GM19463 (cell line): ENCODE measurements at regions not wholly inside any gene's neighbourhood (a gene's known extent, or its start where the extent isn't known, plus 50 kb on each side); places are given as distances from the start of the nearest gene placed in this dataset.

ENCODE experiments used
- ATAC-seq: cut with Tn5 transposase; IDR thresholded peaks from one replicate; pipeline ENCODE4 v1.9.1; 2021; ENCODE audit warnings: mild to moderate bottlenecking, moderate library complexity; ENCODE audit not compliant: unreplicated experiment

GRCh38 chr13:22211876-22212275 is 541.0 kb downstream of the FGF9 start:
- no peak for ATAC-seq

DNA sequence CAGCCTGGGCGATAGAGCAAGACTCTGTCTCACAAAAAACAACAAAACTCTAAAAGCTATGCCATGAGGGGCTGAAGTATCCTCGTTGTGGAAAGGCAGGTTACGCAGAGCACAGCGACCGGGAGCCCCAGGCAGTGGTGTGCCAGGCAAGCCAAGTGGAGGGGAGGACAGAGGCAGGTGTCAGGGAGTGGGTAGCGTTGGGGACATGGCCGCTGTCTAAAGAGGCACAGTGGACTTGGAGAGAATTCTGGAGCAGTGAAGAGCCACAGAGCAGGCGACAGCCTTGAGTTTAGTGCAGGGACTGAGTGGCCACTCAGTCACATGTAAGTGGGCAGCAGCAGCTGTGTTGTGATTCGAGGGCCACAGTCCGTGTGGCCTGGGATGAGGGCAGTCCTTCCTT is 541.7 kb downstream of the FGF9 start:
- no peak for ATAC-seq

GRCh38 chr13:22214184-22214583 is 543.3 kb downstream of the FGF9 start:
- no peak for ATAC-seq

GRCh38 chr13:22218797-22219196 is 547.9 kb downstream of the FGF9 start:
- no peak for ATAC-seq

DNA sequence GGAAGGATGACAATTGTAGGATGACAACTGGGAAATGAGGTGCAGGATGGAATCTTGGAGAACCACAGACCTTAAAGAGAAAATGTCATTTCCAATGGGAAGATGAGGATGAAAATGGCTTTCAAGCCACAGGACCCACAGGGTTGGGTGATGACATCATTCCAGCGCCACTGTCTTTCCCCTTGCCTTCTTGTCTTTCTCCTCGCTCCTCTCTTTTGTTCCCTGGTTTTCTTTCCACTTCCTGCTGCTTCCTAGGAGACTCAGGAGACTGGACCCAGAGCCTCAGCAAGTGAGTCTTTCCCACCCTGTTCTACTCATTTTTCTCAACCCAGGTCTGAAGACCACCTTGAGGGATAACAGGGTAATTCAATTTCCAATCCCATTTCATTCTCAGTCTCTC is 548.8 kb downstream of the FGF9 start:
- ATAC-seq, result no peak

DNA sequence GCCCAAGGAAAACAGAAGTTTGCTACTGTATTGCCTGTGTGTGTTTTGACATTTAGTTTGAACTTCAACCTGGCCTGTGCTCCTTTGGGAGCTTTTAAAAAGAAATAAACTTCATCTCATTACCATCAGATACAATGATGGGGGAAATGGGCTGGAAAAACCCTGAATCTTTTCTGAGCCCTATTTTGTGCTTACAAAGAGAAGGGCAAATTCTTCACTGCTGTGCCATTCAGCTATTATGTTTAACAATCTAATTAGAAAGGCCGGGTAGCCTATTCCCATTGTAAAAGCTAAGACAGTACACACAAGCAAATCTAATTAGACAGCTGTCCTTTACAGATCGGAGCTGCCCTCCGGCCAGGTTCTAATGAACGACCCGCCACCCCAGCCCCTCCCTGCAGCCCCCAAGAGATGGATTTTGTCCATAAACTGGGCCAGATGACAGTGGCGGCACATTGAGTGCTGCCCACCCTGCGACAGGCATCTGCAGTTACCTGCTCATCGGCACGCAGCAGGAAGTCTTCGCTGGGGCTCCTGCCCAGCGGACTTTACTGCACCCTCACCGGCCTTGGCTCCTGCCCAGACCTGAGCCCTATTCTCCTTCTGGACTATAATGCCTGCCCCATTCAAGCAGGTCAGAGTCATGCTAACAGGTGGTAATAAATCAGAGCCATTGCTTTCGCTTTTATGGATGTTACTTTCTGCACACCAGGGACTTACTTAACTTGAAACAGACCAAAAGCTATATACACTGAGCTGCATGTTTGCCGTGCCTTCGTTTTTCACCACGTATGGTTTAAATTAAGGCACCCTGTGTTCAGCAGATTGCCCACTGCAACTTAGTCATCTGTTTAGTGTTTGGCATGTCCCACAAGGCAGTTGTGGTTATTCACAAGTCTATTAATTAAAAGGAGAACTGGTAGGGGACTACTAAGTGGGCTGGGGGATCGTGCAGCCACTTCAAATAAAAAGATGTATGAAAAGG is 549.6 kb downstream of the FGF9 start:
- no peak for ATAC-seq

GRCh38 chr13:22223411-22223810 is 552.5 kb downstream of the FGF9 start:
- no peak for ATAC-seq

DNA sequence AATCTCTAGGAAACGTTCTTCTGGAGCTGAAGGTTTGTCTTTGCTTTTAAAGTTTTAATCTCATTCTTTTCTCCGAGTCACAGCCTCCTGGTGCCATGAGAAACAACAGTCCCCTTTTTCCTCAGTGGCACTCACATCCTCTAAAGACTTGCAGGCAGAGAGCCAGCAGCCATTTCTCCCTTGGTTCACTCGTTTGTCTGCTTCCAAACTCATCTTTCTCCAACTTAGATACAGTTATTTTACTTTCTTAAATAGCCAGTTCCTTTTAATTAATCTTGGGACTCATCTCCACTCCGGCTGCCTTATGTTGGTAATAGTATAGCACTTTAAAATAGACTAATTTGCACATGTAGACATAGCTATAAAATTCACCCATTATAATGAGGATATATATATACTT is 555.2 kb downstream of the FGF9 start:
- ATAC-seq, result no peak

DNA sequence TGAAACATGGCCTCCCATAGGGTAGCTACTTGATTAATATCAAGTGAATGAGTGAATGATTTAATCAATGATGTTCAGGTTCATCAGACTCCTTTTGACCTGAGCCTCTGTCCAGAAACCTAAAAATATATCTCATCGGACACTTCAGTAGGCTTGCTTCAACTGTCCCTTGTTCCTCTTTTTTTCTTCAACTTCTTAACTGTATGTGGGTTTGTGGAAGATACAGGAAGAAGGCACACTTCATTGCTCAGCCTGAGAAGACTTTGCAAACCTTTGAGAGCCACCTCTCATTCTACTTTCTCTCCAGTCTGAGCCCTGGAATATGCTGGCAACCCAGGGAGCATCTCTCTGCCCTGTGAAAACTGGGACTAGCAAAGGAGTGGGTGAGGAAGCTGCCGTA is 557.0 kb downstream of the FGF9 start:
- no peak for ATAC-seq

DNA sequence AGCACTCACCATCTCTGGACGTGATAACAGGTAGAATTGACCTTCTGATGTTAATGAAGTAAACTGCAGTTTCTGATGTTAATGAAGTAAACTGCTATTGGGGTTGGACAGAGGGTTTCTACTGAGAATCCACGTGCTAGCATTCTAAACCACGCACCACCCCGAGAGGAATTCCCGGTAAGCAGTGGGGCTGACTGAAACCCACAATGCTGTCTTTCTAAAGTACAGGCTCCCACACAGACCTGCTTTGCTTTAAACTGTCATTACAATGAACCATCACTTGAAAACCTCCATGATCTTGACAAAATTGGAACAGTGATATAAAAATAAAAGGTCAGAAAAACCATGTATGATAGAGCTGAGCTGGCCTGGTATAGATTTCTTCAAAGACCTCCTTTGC is 559.0 kb downstream of the FGF9 start:
- no peak for ATAC-seq

- ATAC-seq, result no peak
Measured at GRCh38 chr13:22232186-22232585, 561.3 kb downstream of the FGF9 start.

DNA sequence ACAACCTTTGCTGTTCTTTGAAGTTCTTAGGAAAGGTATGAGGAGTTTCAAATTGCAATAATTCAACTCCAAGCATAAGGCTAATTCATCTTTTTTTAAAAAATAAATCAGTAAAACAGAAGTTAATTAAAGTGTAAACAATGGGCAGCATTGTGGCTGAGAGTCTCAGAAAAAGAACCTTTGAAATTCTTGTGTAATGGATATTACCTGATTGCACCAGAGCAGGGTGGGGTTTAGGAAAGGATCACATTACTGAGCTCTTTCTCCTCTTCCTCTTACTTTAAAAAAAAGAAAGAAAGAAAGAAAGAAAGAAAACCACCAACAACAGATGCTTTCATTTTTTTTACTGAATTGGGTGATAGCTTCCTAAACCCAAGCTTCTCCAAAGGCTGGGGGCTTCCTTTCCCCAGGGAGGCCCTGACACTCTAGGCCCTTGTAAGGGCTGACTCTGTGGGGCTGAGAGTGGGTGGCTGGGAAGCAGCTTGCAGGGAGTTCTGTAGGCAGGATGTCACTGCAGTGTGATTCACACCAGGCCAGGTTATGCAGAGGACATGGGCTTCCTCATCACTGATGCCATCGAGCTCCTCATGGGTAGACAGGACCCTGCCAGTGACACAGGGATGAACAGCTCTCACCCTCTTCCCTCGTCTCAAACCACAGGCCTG is 564.5 kb downstream of the FGF9 start:
- no peak for ATAC-seq

- ATAC-seq, result no peak
Measured at GRCh38 chr13:22235950-22236290, 565.0 kb downstream of the FGF9 start.

DNA sequence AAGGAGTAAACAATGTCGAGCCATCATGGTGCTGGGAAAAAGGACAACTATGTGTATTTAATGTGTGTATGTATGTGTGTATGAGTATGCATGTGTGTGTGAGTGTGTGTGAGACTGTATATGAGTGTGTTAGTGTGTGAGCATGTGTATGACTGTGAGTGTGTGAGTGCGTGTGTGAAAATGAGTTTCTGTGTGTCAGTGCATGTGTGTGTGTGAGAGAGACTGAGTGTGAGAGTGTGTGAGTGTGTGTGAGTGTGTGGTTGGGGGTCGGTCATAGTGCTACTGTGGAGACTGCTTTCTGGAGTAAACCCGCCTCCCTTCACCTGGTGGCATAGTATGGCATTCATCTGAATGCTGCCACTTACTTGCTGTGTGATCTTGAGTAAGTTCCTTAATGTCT is 567.4 kb downstream of the FGF9 start:
- ATAC-seq, result no peak

DNA sequence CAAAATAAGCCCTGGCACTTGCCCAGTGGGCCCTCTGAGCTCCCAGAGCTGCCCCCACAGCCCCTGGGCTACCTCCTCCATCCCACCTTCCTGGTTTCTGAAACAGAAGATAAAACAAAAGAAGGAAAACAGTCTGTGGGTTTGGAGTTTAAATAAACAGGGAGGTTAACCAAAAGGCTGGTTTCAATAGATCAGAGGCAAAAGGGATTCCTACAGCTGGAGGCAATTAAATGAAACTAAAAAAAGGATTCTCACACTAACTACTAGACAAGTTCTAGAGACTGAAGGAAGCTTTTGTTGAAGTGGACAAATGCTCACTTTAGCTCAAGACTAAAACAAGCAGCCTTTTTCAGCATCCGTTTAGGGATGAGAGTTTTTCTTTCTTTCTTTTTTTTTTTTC is 569.8 kb downstream of the FGF9 start:
- ATAC-seq, result no peak

GRCh38 chr13:22243469-22244163 is 572.7 kb downstream of the FGF9 start:
- ATAC-seq, result no peak

GRCh38 chr13:22252281-22252830 is 581.5 kb downstream of the FGF9 start:
- no peak for ATAC-seq

GRCh38 chr13:22253107-22253506 is 582.2 kb downstream of the FGF9 start:
- ATAC-seq, result no peak

DNA sequence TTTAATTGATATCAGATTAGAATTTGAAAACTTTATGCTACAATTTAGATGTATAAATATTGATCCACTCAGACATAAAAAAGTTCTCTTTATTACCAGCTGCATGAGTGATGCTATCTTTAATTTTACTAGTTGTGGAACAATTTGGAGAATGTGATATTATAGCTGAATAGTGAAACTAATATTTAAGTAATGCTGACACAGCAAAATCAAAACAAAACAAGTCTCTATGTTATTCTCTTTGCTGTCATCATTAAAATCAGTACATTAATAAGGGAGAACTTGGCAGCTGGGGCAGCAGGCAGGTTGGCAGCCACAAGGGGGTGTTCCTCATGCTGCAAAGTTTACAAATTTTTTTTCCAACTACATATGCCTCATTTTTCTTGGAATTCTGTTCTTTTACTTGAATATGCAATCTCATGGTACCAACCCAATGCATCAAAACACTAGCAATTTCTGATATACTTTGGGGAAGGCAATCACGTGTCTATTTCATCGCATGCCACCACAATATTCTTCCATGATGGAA is 585.3 kb downstream of the FGF9 start:
- ATAC-seq, result no peak

GRCh38 chr13:22262001-22262885 is 591.4 kb downstream of the FGF9 start:
- ATAC-seq, result no peak
